PC-3 (cell line): ENCODE measurements at regions not wholly inside any gene's neighbourhood (a gene's known extent, or its start where the extent isn't known, plus 50 kb on each side); places are given as distances from the start of the nearest gene placed in this dataset.

Experiments
- ATAC-seq: fragments of 200-7000 bp; cut with Tn5 transposase; 2 replicates; pipeline ENCODE4 v1.9.1; 2020; ENCODE audit warnings: mild to moderate bottlenecking, moderate library complexity
- BruUV-seq: library from RNA; stranded (reverse); fragments of 400-500 nt; replicated peaks from 2 replicates; lab custom pipeline; 2021; lab: Mats Ljungman, UMichigan
- CTCF ChIA-PET: fragments of 300-600 bp; sonication (Branson Sonifier 250); formaldehyde crosslinking; loops from one replicate; lab custom pipeline; 2022; ENCODE audit warnings: antibody characterized with exemption; lab: Charles Lee
- POLR2A ChIA-PET: fragments of 300-600 bp; sonication (Branson Sonifier 250); formaldehyde crosslinking; loops from one replicate; lab custom pipeline; 2022; ENCODE audit warnings: antibody characterized with exemption; ENCODE audit not compliant: unreplicated experiment; lab: Charles Lee
- DNase-seq: peaks from one replicate; pipeline ENCODE4 v3.0.0-alpha.2; 2015
- H2AFZ ChIP-seq: fragments of 300-600 bp; sonication (generic); 2 replicates; pipeline ENCODE4 v1.6.0; 2016; ENCODE audit warnings: antibody characterized with exemption, low read length
- H3F3A ChIP-seq: fragments of 300-600 bp; sonication (generic); one replicate; pipeline ENCODE4 v1.6.0; 2017; ENCODE audit warnings: antibody characterized with exemption, low read length, control low read depth, mild to moderate bottlenecking; ENCODE audit not compliant: unreplicated experiment
- H3K27ac ChIP-seq: fragments of 300-600 bp; sonication (generic); 2 replicates; pipeline ENCODE4 v1.5.1; 2016; ENCODE audit warnings: mild to moderate bottlenecking, low read length
- H3K27me3 ChIP-seq: fragments of 300-600 bp; sonication (generic); 2 replicates; pipeline ENCODE4 v1.6.1; 2016; ENCODE audit warnings: low read length, mixed read lengths
- H3K36me3 ChIP-seq: fragments of 300-600 bp; sonication (generic); 2 replicates; pipeline ENCODE4 v1.6.1; 2016; ENCODE audit warnings: low read depth, mixed run types, low read length, mixed read lengths
- H3K4me1 ChIP-seq: fragments of 300-600 bp; sonication (generic); 2 replicates; pipeline ENCODE4 v1.5.1; 2016; ENCODE audit warnings: low read length; ENCODE audit not compliant: insufficient read depth
- H3K4me2 ChIP-seq: fragments of 300-600 bp; sonication (generic); 2 replicates; pipeline ENCODE4 v1.6.0; 2016; ENCODE audit warnings: low read length
- H3K4me3 ChIP-seq: fragments of 300-600 bp; sonication (generic); 2 replicates; pipeline ENCODE4 v1.5.1; 2016; ENCODE audit warnings: mild to moderate bottlenecking, low read length, mixed read lengths
- H3K79me2 ChIP-seq: fragments of 300-600 bp; sonication (generic); 2 replicates; pipeline ENCODE4 v1.6.1; 2017; ENCODE audit warnings: low read length, mixed read lengths
- H3K9ac ChIP-seq: fragments of 300-600 bp; sonication (generic); 2 replicates; pipeline ENCODE4 v1.6.0; 2016; ENCODE audit warnings: mild to moderate bottlenecking, low read length
- H3K9me2 ChIP-seq: fragments of 300-600 bp; sonication (generic); replicated peaks from 2 replicates; pipeline ENCODE4 v1.6.1; 2016; ENCODE audit warnings: mixed run types, low read length, mixed read lengths
- H3K9me3 ChIP-seq: fragments of 300-600 bp; sonication (generic); 2 replicates; pipeline ENCODE4 v1.6.1; 2016; ENCODE audit warnings: low read length, mixed read lengths
- H4K20me1 ChIP-seq: fragments of 300-600 bp; sonication (generic); 2 replicates; pipeline ENCODE4 v1.6.1; 2016; ENCODE audit warnings: low read length, mixed read lengths
- CTCF ChIP-seq: fragments of 300-600 bp; sonication (generic); conservative IDR thresholded peaks from 2 replicates; pipeline ENCODE4 v1.5.1; 2017; ENCODE audit warnings: antibody characterized with exemption, low read depth, mild to moderate bottlenecking, low read length
- EZH2 ChIP-seq: fragments of 300-600 bp; sonication (generic); IDR thresholded peaks from one replicate; pipeline ENCODE4 v1.6.1; 2017; ENCODE audit warnings: antibody characterized with exemption, mild to moderate bottlenecking, low read length; ENCODE audit not compliant: unreplicated experiment
- EZH2phosphoT487 ChIP-seq: fragments of 300-600 bp; sonication (generic); IDR thresholded peaks from 2 replicates; pipeline ENCODE4 v1.6.1; 2018; ENCODE audit warnings: mild to moderate bottlenecking, antibody characterized with exemption, low read length, borderline replicate concordance
- intact Hi-C: fragments of 100-400 bp; cut with micrococcal nuclease; formaldehyde crosslinking; loops from 2 replicates; pipeline ENCODE4 v1.9.0; 2023

GRCh38 chr21:38196036-38196435 lies 60.8 kb upstream of the KCNJ15 start:
- H3K4me2 ChIP-seq: no peak overlapping the region
- H3K79me2 ChIP-seq: no peaks in the 10 kb centered on the region
- DNase-seq (no peak), ATAC-seq (no peak)
- no peaks in the 10 kb centered on the region for H3K27me3 ChIP-seq
- CTCF ChIA-PET: no interaction called here
- no peaks in the 10 kb centered on the region for H3F3A ChIP-seq
- no peaks in the 10 kb centered on the region for H3K36me3 ChIP-seq
- no peak overlapping the region for H3K9ac ChIP-seq
- H4K20me1 ChIP-seq: no peaks in the 10 kb centered on the region
- no peak overlapping the region for H2AFZ ChIP-seq
- no peak overlapping the region for H3K4me3 ChIP-seq
- no TSS peak for BruUV-seq
- POLR2A ChIA-PET: no interaction called here
- H3K27ac ChIP-seq: no peak overlapping the region
- TF ChIP-seq EZH2: no peak
- no peak for TF ChIP-seq CTCF
- TF ChIP-seq EZH2phosphoT487: no peak
- no peaks in the 10 kb centered on the region for H3K4me1 ChIP-seq
- intact Hi-C loops: no loop called here
- H3K9me2 ChIP-seq: no peaks in the 10 kb centered on the region
- no peaks in the 10 kb centered on the region for H3K9me3 ChIP-seq

GRCh38 chr21:38202811-38203210 lies 54.0 kb upstream of the KCNJ15 start:
- no peak for ATAC-seq
- peaks cover 5% of the 10 kb centered on the region; the same call in 1 of the 2 replicates for H3K27me3 ChIP-seq

More at GRCh38 chr21:38202811-38203210, 54.0 kb upstream of the KCNJ15 start:
- no peaks in the 10 kb centered on the region for H3K4me1 ChIP-seq
- intact Hi-C loops: no loop called here
- no peak overlapping the region for H2AFZ ChIP-seq
- H3F3A ChIP-seq: no peaks in the 10 kb centered on the region
- no peak overlapping the region for H3K27ac ChIP-seq
- ChIA-PET POLR2A (no interaction called here), CTCF (no interaction called here)
- TF ChIP-seq EZH2 (no peak), CTCF (no peak), EZH2phosphoT487 (no peak)
- BruUV-seq: no TSS peak
- no peaks in the 10 kb centered on the region for H4K20me1 ChIP-seq
- DNase-seq: no peak
- no peaks in the 10 kb centered on the region for H3K9me3 ChIP-seq
- no peak overlapping the region for H3K4me3 ChIP-seq
- no peaks in the 10 kb centered on the region for H3K9me2 ChIP-seq
- no peaks in the 10 kb centered on the region for H3K79me2 ChIP-seq
- no peaks in the 10 kb centered on the region for H3K36me3 ChIP-seq
- no peak overlapping the region for H3K4me2 ChIP-seq
- no peak overlapping the region for H3K9ac ChIP-seq
